GM11168 (cell line): ENCODE measurements at regions not wholly inside any gene's neighbourhood (a gene's known extent, or its start where the extent isn't known, plus 50 kb on each side); places are given as distances from the start of the nearest gene placed in this dataset.

Experiments
- in situ Hi-C: fragments of 300-500 bp; cut with MboI; formaldehyde crosslinking; loops from one replicate; pipeline ENCODE4 v1.12.0; 2022; ENCODE audit warnings: low sequenced_read_pairs; ENCODE audit not compliant: unreplicated experiment

DNA sequence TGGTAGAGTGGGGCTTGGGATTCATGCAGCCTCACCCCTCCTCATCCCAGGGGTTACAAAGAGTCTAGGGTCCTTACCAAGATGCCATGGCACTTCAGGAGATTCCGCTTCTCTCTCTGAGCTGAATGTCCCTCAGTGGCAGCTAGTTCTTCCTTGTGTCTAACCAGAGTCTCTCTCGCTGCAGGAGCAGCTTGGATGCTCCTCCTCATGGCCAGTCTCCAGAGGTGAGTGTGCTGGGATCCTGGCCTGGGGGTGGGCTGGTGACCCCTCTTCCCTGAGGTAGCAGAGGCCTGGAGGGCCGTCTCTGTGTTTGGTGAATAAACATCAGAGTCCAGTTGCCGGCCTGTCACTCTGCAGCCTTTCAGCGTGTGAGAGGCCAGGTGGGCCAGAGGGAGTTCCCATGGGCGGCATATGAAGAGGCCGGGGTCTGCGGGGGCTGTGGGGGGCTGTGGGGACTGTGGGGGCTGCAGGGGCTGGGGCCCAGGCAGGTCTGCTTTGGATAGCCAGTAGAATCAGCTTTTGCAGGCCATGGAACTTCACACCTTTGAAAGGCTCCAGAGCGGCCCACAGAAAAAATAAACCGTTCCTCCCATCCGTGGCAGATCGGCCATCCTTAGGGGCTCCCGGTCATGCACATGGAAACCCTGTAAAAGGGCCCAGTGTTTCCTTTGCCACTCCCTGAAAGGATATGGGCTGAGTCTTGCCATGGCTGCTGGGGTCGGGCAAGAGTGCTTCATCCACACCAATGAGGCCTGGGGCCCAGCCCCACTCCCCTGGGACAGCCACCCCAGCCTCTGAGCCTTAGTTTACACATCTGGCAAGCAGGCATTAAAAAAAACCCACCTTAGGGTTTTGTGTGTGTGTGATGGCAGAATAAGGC is 256.4 kb downstream of the FOXD2 start:
- in situ Hi-C loops, result no loop called here

DNA sequence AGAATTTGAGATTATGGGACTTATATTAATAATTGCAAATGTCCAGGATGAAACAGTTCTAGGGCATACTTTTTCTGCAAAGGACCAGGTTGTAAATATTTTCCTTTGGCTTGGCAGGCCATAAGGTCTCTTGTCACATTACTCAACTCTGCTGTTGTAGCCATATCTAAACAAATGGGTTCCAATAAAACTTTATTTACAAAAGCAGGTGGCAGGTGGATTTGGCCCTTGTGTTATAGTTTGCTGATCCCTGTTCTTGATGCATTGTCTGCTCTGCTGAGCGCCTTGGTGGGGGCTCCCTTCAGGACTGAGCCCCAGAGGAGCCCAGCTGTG is 258.5 kb downstream of the FOXD2 start:
- in situ Hi-C loops, result no loop called here

DNA sequence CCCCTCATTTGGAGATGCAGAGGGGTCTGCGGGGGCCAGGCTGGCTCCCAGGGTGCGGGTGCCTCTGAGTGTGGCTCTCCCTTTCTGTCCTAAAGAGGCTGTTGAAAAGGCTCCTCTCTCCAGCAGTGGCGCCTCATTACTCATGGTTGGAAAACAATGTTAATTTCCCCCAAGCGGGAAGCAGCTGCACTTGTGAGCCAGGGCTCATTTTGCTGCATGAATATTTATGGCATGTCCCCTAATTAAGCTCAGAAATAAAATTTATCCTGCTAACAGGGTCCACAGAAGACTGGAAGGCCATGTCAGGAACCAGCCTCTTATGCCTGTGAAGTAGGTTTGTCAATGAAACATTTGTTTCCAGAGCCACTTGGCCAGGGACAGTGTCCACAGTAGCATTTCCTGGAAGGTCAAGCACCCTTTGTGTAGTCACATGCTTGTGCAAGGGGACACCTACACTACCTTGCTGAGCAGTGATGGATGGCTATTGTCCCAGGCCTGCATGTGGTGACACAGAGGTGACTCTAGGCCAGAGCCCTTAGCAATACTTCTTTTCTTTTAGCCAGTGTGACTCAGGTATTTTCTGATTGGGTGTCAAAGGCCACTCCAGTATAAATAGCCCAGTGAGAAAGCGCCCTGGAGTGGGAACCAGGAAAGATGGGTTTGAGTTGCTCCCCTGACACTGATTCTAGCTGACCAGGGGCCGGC is 259.0 kb downstream of the FOXD2 start:
- in situ Hi-C loops, result no loop called here

DNA sequence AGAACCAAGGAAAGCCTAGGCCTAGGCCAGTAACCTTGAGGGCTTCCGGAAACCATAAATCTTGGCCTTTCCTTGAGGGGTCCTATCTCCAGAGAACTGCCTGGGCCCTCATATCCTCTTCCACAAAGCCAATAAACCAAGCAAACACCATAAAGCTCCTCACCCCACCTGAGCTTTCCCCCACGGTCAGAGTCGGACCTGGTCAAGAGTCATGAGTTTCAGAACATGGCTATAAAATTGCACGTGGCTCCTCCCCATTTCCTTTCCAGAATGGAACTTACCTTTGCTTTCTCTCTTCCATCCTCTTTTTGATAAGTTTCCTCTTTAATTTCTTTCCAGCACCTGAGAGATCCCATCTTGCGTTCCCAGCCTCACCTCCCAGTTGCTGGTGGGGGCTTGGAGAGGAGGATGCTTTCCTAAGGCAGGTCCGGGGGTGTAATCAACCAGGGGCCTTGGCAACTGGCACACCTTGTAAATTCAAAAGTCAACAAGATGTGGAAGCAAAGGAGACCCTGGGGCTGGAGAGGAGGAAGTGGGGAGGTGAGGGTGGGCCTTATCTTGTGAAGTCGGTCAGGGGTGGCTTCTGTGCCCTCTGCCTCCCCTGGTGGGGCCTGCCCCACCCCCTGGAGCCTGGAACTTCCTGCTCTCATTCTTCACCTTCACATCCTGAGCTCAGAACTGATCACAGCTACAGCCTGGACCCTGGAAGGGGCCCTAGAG is 259.9 kb downstream of the FOXD2 start:
- in situ Hi-C loops, result no loop called here

DNA sequence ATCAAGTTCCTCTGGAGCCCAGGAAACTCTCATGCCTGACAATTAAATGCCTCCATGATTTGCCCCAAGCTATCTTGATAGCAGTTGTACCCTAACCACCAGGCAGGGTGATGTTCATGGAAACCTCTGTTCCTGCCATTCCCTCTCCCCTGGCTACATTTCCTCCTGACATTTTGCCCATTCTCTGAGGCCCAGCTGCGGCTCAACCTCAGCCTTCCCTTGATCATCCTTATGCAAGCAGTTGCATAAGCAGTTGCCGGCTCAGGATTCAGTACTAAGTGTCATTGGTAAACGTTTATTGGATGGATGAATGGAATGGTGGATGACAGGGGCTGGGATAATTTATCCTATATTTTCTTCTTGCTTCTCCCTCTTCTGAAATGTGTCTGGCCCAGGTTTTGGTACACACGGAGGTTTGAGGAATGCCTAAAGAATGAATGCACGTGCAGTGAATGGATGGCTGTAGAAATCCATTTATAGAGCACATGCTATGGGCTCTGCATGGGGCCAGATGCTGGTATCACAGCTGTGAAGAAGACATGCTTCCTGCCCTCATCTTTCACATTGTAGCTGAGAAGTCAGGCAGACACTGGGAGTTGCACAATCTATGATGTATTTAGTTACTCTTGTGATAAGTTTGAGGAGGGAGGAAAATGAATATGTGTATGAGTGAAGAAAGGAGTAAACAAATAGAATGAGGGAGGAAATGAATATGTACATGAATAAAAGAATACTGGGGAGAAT is 261.8 kb downstream of the FOXD2 start:
- in situ Hi-C loops, result loop anchor here (10.0 to 25.0 kb wide), 2 partner anchors 255 to 512 kb away; partner anchors contain the start of gene PDZK1IP1

DNA sequence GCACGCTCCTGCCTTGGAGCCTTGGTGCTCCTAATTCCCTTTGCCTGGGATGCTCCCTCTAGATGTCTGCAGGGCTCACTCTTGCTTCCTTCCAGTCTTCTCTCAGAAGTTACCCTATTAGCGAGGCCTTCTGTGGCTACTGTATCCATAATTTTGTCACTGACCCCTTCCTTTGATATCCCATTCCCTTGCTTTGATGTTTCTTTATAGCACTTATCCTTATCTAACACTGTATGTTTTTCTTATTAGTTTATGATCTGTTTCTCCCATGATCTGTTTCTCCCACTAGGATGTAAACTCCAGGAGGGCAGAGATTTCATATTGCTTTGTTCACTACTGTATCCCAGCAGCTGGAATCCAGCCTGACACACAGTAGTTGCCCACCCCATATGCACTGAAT is 263.4 kb downstream of the FOXD2 start:
- in situ Hi-C loops, result loop anchor here (10.0 to 25.0 kb wide), 2 partner anchors 256 to 514 kb away; partner anchors contain the start of gene PDZK1IP1

DNA sequence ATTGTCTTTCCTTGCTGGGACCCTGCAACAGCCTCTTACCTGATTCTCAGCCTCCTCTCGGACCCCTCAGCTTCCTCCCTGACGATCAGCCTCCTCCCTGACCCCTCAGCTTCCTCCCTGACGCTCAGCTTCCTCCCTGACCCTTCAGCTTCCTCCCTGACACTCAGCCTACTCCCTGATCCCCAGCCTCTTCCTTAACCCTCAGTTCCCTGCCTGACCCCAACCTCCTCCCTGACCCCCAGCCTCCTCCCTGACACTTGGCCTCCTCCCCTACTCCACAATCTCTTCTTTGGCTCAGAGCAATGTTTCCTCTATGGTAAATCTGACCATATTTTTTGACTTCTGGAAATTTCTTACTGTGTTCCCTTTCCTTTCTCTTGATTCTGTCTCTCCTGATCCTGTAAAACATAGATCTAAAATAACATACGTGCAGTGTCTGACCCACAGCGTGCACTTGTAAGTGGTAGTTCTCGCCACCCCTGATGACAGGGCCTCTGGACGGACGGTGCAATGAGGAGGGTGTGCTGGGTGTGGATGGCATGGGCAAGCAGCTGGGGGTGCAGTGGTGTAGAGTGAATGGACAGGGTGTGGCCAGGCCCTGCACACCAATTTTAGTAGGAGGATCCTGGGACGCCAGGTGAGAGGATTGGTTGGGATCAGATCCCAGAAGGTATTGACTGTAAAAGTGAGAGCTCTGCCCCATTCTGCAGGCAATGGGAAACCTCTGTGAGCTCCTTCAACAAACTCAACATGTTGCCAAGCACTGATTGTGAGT is 264.1 kb downstream of the FOXD2 start:
- in situ Hi-C loops, result loop anchor here (10.0 to 25.0 kb wide), 2 partner anchors 257 to 515 kb away; partner anchors contain the start of gene PDZK1IP1

DNA sequence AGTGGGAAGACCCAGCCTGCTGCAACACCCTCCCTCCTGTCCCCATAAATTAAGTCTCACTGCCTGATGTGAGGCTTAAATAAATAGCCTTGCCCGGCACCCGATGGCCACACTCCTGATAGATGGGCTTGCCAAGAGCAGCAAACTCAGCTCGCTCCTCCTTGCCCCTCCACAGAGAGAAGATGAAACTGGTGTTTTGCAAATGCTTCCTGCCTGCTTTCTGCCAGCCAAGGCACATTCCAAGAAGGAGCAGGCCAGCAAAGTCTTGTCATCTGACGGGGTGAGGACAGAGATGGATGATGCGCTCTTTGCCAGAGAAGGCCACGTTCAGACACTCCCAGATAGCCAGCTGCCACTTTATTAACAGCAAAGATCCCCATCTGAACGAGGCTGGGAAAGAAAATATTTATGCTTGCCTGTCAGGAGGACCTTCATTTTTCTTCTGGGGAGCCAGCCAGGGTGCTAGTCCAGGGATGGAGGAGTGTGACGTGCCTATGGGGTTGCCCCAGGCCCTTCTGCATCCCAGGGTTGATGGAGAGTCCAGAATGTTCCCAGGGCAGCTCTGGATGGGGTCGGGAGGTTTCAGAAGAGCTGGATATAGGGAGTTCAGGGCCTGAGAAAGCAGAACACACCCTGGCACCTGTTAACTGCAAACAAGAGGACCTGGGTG is 265.4 kb downstream of the FOXD2 start:
- in situ Hi-C loops, result loop anchor here (10.0 to 25.0 kb wide), 2 partner anchors 258 to 516 kb away; partner anchors contain the start of gene PDZK1IP1

DNA sequence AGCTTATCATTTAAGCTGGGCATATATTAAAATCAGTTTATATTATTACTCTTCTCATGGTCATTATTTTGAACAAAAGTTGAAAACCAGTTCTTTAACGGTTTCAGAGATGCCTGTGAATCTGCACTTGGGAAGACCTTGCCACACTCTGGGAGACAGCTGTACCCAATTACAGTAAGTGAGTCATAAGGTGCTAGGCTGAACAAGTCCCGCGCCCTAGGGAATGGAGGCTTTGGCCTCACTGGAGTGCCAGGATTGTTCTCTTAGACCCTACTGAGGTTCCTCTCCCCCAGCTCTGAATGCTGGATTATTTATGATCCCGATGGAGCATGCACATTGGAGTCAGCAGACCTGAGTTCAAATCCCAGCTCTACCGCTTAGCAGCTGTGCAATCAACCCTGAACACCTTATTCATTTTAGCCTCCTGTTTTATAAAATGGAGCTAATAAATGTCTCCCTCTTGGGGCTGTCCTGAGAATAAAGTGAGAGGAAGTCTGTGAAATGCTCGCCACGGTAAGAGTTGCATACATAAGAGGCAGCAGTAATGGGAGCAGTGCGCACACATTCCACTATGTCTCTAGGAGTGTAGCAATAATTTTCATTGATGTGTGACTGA is 266.2 kb downstream of the FOXD2 start:
- in situ Hi-C loops, result loop anchor here (10.0 to 25.0 kb wide), 2 partner anchors 259 to 517 kb away; partner anchors contain the start of gene PDZK1IP1

DNA sequence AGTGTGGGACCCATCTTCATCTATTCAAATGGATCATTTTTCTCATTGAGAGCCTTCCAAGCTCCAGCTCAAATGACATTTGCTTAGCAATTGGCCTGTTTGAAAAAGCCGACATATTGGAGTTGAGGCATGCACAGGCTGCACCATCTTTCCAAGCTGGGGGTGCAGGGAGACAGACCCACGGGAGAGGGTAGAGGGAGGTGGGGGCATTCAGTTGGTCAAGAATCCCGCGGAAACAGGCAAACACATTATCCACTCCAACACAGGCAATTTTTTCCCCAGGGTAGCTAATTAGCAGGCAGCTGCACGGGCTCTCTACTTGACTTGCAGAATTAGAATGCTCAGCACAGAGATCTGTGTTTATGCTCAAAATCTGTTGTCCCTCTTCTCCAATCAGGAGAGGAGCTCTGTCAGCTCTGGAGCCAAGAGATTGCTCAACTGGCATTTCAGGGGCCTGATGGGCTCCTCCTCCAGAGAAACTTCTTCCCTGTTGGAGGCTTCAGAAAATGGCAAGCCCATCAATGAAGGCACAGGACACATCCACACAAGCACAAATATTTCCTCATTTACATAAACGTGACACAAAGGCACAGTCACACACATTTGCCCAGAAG is 267.8 kb downstream of the FOXD2 start:
- in situ Hi-C loops, result loop anchor here (10.0 to 25.0 kb wide), 2 partner anchors 261 to 518 kb away; partner anchors contain the start of gene PDZK1IP1

DNA sequence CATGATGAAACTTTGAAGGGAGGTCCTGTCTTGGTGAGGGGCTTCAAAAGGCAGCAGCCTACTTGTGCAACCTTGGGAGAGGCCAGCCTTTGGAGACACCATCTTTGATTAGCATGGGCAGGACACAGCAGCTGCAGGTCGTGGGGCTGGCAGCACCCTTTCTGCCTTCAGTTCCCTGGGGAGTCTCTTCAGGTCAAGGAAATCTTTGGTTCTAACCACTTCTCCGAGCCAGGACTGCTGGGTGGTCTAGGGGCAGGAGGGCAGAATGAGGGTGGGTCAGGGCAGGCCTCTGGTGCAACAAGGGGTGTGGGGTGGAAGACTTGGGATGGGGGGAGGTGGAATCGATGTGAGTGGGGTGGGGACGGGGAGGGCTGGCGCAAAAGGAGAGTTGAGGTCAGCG is 269.7 kb downstream of the FOXD2 start:
- in situ Hi-C loops, result loop anchor here (10.0 to 25.0 kb wide), 2 partner anchors 263 to 520 kb away; partner anchors contain the start of gene PDZK1IP1

DNA sequence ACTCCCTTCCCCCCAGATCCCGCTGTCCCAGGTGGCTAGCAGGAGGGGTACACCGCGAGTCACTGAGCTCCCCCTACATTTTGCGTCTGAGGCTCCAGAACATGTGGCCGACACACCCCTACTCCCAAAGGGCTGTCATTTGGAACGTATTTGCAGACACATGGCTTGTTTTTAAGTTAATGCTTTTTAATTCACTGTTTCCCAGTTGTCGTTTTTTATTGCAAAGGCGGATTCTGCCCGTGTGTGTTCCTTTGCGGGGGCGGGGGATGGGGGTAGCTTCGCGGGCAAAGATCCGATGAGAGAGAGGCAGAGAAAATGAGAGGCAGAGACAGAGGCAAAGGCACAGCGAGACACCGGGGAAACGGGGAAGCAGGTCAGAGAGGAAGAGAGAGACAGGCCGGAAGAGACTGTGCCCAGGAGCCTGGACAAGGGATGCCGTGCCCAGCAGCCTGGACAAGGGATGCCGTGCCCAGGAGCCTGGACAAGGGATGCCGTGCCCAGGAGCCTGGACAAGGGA is 270.2 kb downstream of the FOXD2 start:
- in situ Hi-C loops, result loop anchor here (10.0 to 25.0 kb wide), 2 partner anchors 263 to 521 kb away; partner anchors contain the start of gene PDZK1IP1

DNA sequence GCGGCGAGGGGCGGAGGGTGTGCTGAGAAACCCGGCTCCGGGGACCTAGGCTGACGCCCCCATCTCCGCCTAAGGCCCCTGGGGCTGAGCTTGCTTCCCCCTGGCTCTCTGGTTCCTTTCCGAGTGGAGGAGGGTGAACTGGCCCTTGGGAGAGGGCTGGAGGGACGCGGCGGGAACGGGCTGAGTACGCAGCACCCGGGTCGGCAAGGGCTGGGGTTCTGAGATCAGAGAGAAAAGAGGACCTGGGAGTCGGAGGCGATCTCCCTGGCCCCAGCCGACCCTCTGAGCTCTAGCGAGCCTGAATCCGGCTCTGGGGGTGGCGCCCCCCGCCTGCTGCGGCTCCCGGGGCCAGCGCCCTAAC is 270.8 kb downstream of the FOXD2 start:
- in situ Hi-C loops, result loop anchor here (10.0 to 25.0 kb wide), 2 partner anchors 264 to 521 kb away; partner anchors contain the start of gene PDZK1IP1

DNA sequence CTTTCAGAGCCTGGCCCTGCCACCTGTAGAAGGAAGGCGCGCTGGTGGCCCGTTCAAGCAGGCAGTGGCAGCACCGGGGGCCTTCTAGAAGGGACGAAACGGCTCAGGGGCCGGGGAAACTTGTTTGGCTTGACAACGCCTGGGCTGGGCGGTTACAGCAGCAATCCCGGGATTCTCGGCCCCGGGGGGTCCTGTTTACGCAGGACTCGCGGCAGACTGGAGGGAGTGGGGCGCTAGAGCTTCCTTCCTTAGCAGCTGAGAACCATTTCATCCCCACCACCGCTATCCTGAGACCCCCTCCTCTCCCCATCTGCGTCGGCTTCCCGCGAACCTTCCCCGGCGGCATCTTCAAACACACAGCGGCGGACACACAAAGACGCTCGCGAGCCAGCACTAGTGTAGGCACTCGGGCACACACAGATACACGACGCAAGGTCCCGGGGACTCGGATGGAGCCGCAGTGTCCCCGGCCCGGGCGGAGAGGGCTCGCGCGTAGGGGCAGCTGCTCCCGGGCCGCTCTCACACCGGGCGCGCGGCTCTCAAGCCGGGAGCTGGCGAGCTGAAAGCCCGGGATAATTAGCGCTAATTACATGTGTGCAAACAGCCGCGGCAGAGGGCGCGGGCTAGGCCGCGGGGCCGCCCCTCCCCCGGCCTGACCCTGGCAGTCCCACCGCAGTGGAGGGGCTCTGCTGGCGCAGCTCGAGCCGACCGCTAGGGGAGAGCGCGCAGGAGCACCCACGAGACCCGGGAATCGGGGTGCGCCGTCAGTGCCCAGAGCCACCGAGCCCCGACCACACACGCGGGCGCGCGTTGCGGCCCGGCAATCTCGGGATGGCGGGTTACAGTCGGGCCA is 271.4 kb downstream of the FOXD2 start:
- in situ Hi-C loops, result loop anchor here (10.0 to 25.0 kb wide), 2 partner anchors 264 to 522 kb away; partner anchors contain the start of gene PDZK1IP1

DNA sequence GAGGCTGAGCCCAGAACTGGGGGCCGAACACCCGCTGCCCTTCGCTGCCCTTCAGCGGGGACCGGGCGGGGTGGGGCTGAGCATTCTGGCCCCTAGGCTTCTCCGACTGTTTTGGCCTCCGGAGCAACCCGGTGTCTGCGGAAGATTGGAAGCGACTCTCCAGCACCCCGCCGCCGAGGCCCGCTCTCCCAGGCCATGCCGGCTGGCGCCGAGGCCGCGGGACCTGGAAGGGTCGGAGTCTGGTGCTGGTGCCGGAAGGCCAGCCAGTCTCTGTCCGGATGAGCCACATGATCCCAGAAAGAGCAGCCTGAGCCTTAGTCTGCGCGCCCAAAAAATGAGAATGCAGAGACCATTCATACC is 272.0 kb downstream of the FOXD2 start:
- in situ Hi-C loops, result loop anchor here (10.0 to 25.0 kb wide), 2 partner anchors 265 to 523 kb away; partner anchors contain the start of gene PDZK1IP1
